Liver (tissue), 7 donors: ENCODE measurements at regions not wholly inside any gene's neighbourhood (a gene's known extent, or its start where the extent isn't known, plus 50 kb on each side); places are given as distances from the start of the nearest gene placed in this dataset.

ENCODE experiments used
- DNase-seq: peaks from one replicate; pipeline ENCODE4 v3.0.0-alpha.2; 2017; ENCODE audit warnings: low spot score
- H3K27ac ChIP-seq, 2 donors: one replicate each; pipeline ENCODE4 v1.7.0; 2013; ENCODE audit warnings: inconsistent platforms in 2 of 2, low read length in 2 of 2, control low read depth in 1 of 2, low read depth in 1 of 2, mild to moderate bottlenecking in 1 of 2
- H3K27me3 ChIP-seq, 4 donors: one replicate each; pipeline versions ENCODE4 v1.6.1 to v1.7.0; 2013; ENCODE audit warnings: low read length in 3 of 4, inconsistent platforms in 1 of 4, mild to moderate bottlenecking in 1 of 4, moderate library complexity in 1 of 4; ENCODE audit not compliant: control insufficient read depth in 4 of 4, insufficient read depth in 4 of 4
- H3K36me3 ChIP-seq, 4 donors: one replicate each; pipeline versions ENCODE4 v1.6.1 to v1.7.0; 2013; ENCODE audit warnings: low read length in 3 of 4, mild to moderate bottlenecking in 3 of 4, low read depth in 1 of 4, moderate library complexity in 1 of 4; ENCODE audit not compliant: control insufficient read depth in 4 of 4, insufficient read depth in 3 of 4
- H3K4me1 ChIP-seq, 4 donors: one replicate each; pipeline versions ENCODE4 v1.6.1 to v1.7.0; 2013; ENCODE audit warnings: low read length in 3 of 4, mild to moderate bottlenecking in 3 of 4, moderate library complexity in 1 of 4; ENCODE audit not compliant: control insufficient read depth in 4 of 4, insufficient read depth in 4 of 4
- H3K4me3 ChIP-seq, 3 donors: one replicate each; pipeline versions ENCODE4 v1.6.1 to v1.7.0; 2013; ENCODE audit warnings: low read length in 3 of 3, control low read depth in 1 of 3, low read depth in 1 of 3, mild to moderate bottlenecking in 1 of 3
- H3K9ac ChIP-seq, 2 donors: one replicate each; pipeline ENCODE4 v1.7.0; 2013; ENCODE audit warnings: low read length in 2 of 2, mild to moderate bottlenecking in 2 of 2, moderate library complexity in 2 of 2, control low read depth in 1 of 2, low read depth in 1 of 2
- H3K9me3 ChIP-seq, 4 donors: one replicate each; pipeline versions ENCODE4 v1.6.1 to v1.7.0; 2013; ENCODE audit warnings: low read length in 3 of 4; ENCODE audit not compliant: control insufficient read depth in 4 of 4
- EGR1 ChIP-seq, 2 donors: IDR thresholded peaks; 2 replicates each; pipeline ENCODE4 v1.6.1; 2016 to 2018; ENCODE audit warnings: antibody characterized with exemption in 2 of 2, low read depth in 2 of 2
- FOXA1 ChIP-seq: IDR thresholded peaks from 2 replicates; pipeline ENCODE4 v1.6.1; 2016; ENCODE audit warnings: antibody characterized with exemption
- FOXA2 ChIP-seq: IDR thresholded peaks from 2 replicates; pipeline ENCODE4 v1.6.1; 2016; ENCODE audit warnings: antibody characterized with exemption
- GABPA ChIP-seq, 2 donors: IDR thresholded peaks in 1 of 2; conservative IDR thresholded peaks in 1 of 2; 2 replicates each; pipeline ENCODE4 v1.6.1; 2016; ENCODE audit warnings: antibody characterized with exemption in 2 of 2, mild to moderate bottlenecking in 1 of 2, moderate library complexity in 1 of 2
- HNF4A ChIP-seq, 2 donors: conservative IDR thresholded peaks; 2 replicates each; pipeline ENCODE4 v1.6.1; 2016; ENCODE audit warnings: antibody characterized with exemption in 2 of 2, mild to moderate bottlenecking in 2 of 2
- HNF4G ChIP-seq: IDR thresholded peaks from 2 replicates; pipeline ENCODE4 v1.6.1; 2016; ENCODE audit warnings: antibody characterized with exemption
- REST ChIP-seq: IDR thresholded peaks from 2 replicates; pipeline ENCODE4 v1.6.1; 2016; ENCODE audit warnings: antibody characterized with exemption, mild to moderate bottlenecking
- RXRA ChIP-seq, 2 donors: IDR thresholded peaks; 2 replicates each; pipeline ENCODE4 v1.6.1; 2017 to 2018; ENCODE audit warnings: antibody characterized with exemption in 2 of 2, mild to moderate bottlenecking in 1 of 2
- SP1 ChIP-seq: IDR thresholded peaks from 2 replicates; pipeline ENCODE4 v1.6.1; 2018; ENCODE audit warnings: antibody characterized with exemption, mild to moderate bottlenecking
- TAF1 ChIP-seq: conservative IDR thresholded peaks from 2 replicates; pipeline ENCODE4 v1.6.1; 2016; ENCODE audit warnings: antibody characterized with exemption, mild to moderate bottlenecking
- YY1 ChIP-seq: IDR thresholded peaks from 2 replicates; pipeline ENCODE4 v1.6.1; 2016; ENCODE audit warnings: antibody characterized with exemption, mild to moderate bottlenecking
- WGBS: extraction: QIAGEN DNeasy Blood & Tissue Kit; methylation state at CpG from one replicate; pipeline ENCODE4 v1.1.7; 2013; 5-methylcytosine and 5-hydroxymethylcytosine counted together
- TF ChIP-seq, protein P1 (sequence below): IDR thresholded peaks from 2 replicates; pipeline ENCODE4 v1.6.1; 2016; ENCODE audit warnings: antibody characterized with exemption
- TF ChIP-seq, protein P2 (sequence below): IDR thresholded peaks from 2 replicates; pipeline ENCODE4 v1.6.1; 2016; ENCODE audit warnings: antibody characterized with exemption
- donor health status: healthy.
- donor health status: healthy.
- donor health status: healthy.
- donor health status: healthy.

- TF ChIP-seq, protein P1, sequence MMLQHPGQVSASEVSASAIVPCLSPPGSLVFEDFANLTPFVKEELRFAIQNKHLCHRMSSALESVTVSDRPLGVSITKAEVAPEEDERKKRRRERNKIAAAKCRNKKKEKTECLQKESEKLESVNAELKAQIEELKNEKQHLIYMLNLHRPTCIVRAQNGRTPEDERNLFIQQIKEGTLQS: no peak
- TF ChIP-seq TAF1: no peak
- no peak for TF ChIP-seq FOXA1
- no peak for TF ChIP-seq HNF4A (conservative IDR thresholded peaks at IDR 0.05)
- TF ChIP-seq, protein P2, sequence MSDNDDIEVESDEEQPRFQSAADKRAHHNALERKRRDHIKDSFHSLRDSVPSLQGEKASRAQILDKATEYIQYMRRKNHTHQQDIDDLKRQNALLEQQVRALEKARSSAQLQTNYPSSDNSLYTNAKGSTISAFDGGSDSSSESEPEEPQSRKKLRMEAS: no peak
- no peak for TF ChIP-seq FOXA2
- no peak for TF ChIP-seq EGR1 (IDR thresholded peaks at IDR 0.05; ENCODE audit: low read depth in 2 of 2)
- no peak for TF ChIP-seq RXRA (IDR thresholded peaks at IDR 0.05)
- TF ChIP-seq YY1: no peak
- TF ChIP-seq GABPA (IDR thresholded peaks at IDR 0.05 in 1 of 2, conservative IDR thresholded peaks at IDR 0.05 in 1 of 2): no peak
- no peak for TF ChIP-seq REST
- TF ChIP-seq HNF4G: no peak
- no peak for TF ChIP-seq SP1
- Histone ChIP-seq H3K27me3 (no peaks in the 10 kb centered on the region), H3K36me3 (no peaks in the 10 kb centered on the region), H3K9me3 (no peaks in the 10 kb centered on the region), H3K4me3 (no peak overlapping the region), H3K4me1 (no peaks in the 10 kb centered on the region), H3K27ac (no peak overlapping the region), H3K9ac (no peak overlapping the region)
- 100% methylated on average over 1 of the region's 1 CpG for WGBS
- no peak for DNase-seq
Measured at GRCh38 chr5:93925321-93925720, 183.9 kb upstream of the POU5F2 start.

GRCh38 chr5:93924628-93925027, 183.2 kb upstream of the POU5F2 start:
- no peak overlapping the region for H3K4me3 ChIP-seq
- no peak overlapping the region for H3K27ac ChIP-seq
- no peak overlapping the region for H3K9ac ChIP-seq
- WGBS: 94% methylated on average over 2 of the region's 2 CpGs
- DNase-seq: no peak
- H3K36me3 ChIP-seq: no peaks in the 10 kb centered on the region
- no peaks in the 10 kb centered on the region for H3K27me3 ChIP-seq
- no peaks in the 10 kb centered on the region for H3K9me3 ChIP-seq
- no peak for TF ChIP-seq TAF1
- H3K4me1 ChIP-seq: no peaks in the 10 kb centered on the region

DNA sequence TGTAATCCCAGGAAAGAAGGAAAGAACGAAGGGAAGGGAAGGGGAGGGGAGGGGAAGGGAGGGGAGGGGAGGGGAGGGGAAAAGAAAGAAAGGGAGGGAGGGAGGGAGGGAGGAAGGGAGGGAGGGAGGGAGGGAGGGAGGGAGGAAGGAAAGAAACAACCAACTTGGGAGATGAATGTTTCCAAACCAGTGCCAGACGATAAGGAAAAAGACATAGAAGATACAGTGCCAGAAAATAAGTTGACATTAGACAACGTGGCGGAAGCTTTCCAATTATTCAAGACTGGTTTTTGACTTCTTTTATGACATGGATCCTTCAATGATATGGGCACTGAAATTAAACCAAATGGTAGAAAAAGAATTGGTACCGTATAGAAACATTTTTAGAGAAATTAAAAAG, 181.2 kb upstream of the POU5F2 start:
- H3K4me1 ChIP-seq: no peaks in the 10 kb centered on the region
- no peaks in the 10 kb centered on the region for H3K27me3 ChIP-seq
- H3K9ac ChIP-seq: no peak overlapping the region
- DNase-seq: no peak
- H3K9me3 ChIP-seq: no peaks in the 10 kb centered on the region
- no peaks in the 10 kb centered on the region for H3K36me3 ChIP-seq
- H3K4me3 ChIP-seq: no peak overlapping the region
- TF ChIP-seq FOXA2 (no peak), REST (no peak)
- H3K27ac ChIP-seq: no peak overlapping the region
- WGBS: 95% methylated on average over 4 of the region's 5 CpGs
